ENCODE measurements at regions not wholly inside any gene's neighbourhood (a gene's known extent, or its start where the extent isn't known, plus 50 kb on each side); places are given as distances from the start of the nearest gene placed in this dataset.

DNA sequence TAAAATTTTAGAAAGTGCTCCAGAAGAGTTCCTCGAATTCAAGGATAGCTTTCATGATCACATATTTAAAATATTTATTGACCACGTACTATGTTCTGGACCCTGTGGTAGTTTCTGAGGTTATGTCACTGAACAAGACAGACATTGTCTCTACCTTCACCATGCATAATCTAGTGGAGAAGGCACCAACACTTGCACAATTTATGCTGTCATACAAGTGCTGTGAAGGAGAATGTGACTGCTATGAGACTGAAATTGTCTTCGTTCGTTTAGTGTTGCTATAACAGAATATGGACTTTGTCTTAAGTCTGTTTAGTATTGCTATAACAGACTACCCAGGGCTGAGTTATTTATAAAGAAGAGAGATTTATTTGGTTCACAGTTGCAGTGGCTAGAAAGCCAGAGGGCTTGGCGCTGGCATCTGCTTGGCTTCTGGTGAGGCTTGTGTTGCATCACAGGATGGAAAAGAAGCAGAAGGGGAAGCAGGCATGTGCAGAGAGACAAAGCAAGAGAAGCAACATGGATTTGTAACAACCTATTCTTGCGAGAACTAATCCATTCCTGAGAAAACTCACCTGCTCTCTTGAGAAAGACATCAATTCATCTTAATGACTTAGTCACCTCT lies 50.0 kb upstream of the RFX8 start:
- peak; percentile 45 for TF ChIP-seq POLR2AphosphoS5 (IDR thresholded peaks at IDR 0.05)
- TF ChIP-seq, protein P1, sequence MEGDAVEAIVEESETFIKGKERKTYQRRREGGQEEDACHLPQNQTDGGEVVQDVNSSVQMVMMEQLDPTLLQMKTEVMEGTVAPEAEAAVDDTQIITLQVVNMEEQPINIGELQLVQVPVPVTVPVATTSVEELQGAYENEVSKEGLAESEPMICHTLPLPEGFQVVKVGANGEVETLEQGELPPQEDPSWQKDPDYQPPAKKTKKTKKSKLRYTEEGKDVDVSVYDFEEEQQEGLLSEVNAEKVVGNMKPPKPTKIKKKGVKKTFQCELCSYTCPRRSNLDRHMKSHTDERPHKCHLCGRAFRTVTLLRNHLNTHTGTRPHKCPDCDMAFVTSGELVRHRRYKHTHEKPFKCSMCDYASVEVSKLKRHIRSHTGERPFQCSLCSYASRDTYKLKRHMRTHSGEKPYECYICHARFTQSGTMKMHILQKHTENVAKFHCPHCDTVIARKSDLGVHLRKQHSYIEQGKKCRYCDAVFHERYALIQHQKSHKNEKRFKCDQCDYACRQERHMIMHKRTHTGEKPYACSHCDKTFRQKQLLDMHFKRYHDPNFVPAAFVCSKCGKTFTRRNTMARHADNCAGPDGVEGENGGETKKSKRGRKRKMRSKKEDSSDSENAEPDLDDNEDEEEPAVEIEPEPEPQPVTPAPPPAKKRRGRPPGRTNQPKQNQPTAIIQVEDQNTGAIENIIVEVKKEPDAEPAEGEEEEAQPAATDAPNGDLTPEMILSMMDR (IDR thresholded peaks at IDR 0.05) = no peak

All from gastroesophageal sphincter (tissue), 3 donors.